DND-41 (cell line): ENCODE measurements at regions not wholly inside any gene's neighbourhood (a gene's known extent, or its start where the extent isn't known, plus 50 kb on each side); places are given as distances from the start of the nearest gene placed in this dataset.

Experiments
- ATAC-seq: fragments of 200-7000 bp; cut with Tn5 transposase; 3 replicates; pipeline ENCODE4 v1.9.1; 2021; ENCODE audit warnings: low read depth; ENCODE audit not compliant: insufficient read depth
- DNase-seq: peaks from one replicate; pipeline ENCODE4 v3.0.0-alpha.2; 2020
- H2AFZ ChIP-seq: 2 replicates; pipeline ENCODE4 v1.6.0; 2012; ENCODE audit warnings: low read depth, low read length
- H3K27ac ChIP-seq: 2 replicates; pipeline ENCODE4 v1.5.1; 2012; ENCODE audit warnings: low read length, inconsistent platforms
- H3K27me3 ChIP-seq: fragments of 200-600 bp; sonication (generic); 2 replicates; pipeline ENCODE4 v1.6.0; 2012; ENCODE audit warnings: low read length, mild to moderate bottlenecking, inconsistent platforms; ENCODE audit not compliant: insufficient read depth, poor library complexity
- H3K36me3 ChIP-seq: 2 replicates; pipeline ENCODE4 v1.5.1; 2012; ENCODE audit warnings: low read length, inconsistent platforms; ENCODE audit not compliant: insufficient read depth
- H3K4me1 ChIP-seq: 2 replicates; pipeline ENCODE4 v1.5.1; 2012; ENCODE audit warnings: mild to moderate bottlenecking, low read length; ENCODE audit not compliant: insufficient read depth
- H3K4me2 ChIP-seq: 2 replicates; pipeline ENCODE4 v1.6.0; 2012; ENCODE audit warnings: mild to moderate bottlenecking, moderate library complexity, low read length, inconsistent platforms; ENCODE audit not compliant: insufficient read depth
- H3K4me3 ChIP-seq, 2 experiments: fragments of 200-600 bp in 1 of 2; shearing (Covaris generic) in 1 of 2; 2 replicates each; pipeline ENCODE4 v1.5.1; 2012 to 2016; ENCODE audit warnings: inconsistent platforms in 2 of 2, low read length in 2 of 2, mild to moderate bottlenecking in 2 of 2, low read depth in 1 of 2, moderate library complexity in 1 of 2
- H3K79me2 ChIP-seq: 2 replicates; pipeline ENCODE4 v1.6.0; 2012; ENCODE audit warnings: low read length, inconsistent platforms; ENCODE audit not compliant: insufficient read depth
- H3K9ac ChIP-seq: 2 replicates; pipeline ENCODE4 v1.6.0; 2012; ENCODE audit warnings: low read depth, mild to moderate bottlenecking, inconsistent platforms, low read length, moderate library complexity
- H3K9me3 ChIP-seq: 2 replicates; pipeline ENCODE4 v1.5.1; 2012; ENCODE audit warnings: low read length, moderate library complexity, mild to moderate bottlenecking, inconsistent platforms; ENCODE audit not compliant: insufficient read depth, severe bottlenecking
- H4K20me1 ChIP-seq: 2 replicates; pipeline ENCODE4 v1.6.0; 2012; ENCODE audit warnings: low read length; ENCODE audit not compliant: insufficient read depth
- EZH2 ChIP-seq: IDR thresholded peaks from 3 replicates; pipeline ENCODE4 v1.6.1; 2012; ENCODE audit warnings: borderline replicate concordance, low read depth, mild to moderate bottlenecking, moderate library complexity, low read length, inconsistent platforms; ENCODE audit not compliant: severe bottlenecking
- TF ChIP-seq, protein P1 (sequence below): IDR thresholded peaks from 2 replicates; pipeline ENCODE4 v1.5.1; 2012; ENCODE audit warnings: borderline replicate concordance, low read length, moderate library complexity, mild to moderate bottlenecking; ENCODE audit not compliant: poor library complexity, severe bottlenecking; ENCODE audit errors: extremely low read depth

DNA sequence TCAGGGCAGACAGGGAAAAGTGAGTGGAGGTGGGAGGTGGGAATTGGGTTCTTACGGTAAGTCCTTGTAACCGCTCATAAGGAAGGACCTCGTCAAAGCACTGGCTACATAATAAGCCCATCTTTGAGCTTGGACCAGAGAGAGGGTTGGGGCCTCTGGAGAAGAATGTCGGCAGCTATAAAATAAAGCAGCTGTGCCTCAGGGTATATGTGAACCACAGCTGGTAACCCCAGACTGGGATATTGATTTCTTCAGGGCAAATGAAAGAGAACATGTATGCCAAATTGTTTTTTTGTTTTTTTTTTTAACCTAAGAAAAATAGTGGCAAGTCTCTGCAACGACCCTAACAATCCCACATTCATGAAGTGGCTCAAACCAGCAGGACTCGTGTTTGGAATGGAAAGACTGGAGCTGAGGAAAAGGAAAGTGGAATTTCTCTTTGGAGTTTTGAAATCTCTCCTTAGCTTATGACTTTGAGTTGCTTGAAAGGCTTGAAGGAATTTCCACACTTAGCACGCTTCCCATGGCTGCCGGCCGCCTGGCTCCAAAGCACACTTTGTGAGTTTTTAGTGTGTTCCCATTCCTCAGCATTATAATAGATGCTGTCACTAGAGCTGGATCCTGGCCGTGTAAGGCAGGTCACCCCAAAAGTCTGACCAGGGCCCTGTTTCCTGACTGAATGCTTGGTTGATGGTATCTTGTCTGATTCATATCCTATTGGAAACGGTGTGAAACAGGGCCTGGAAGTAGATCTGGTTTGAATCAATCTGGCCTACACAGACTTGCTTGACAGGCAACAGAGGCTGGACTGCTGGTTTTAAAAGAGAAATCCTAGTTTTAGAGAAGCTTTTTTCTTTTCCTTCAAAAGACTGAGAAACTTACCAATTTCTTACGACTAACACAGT lies 244.7 kb downstream of the MSRB3 start:
- Histone ChIP-seq H3K4me3 (no peak overlapping the region), H3K27me3 (no peaks in the 10 kb centered on the region), H3K9me3 (no peaks in the 10 kb centered on the region), H3K27ac (no peak overlapping the region), H3K4me1 (no peaks in the 10 kb centered on the region), H3K4me2 (no peak overlapping the region), H2AFZ (no peak overlapping the region), H3K79me2 (no peaks in the 10 kb centered on the region), H3K36me3 (no peaks in the 10 kb centered on the region), H4K20me1 (no peaks in the 10 kb centered on the region), H3K9ac (no peak overlapping the region)
- TF ChIP-seq EZH2, result no peak
- TF ChIP-seq, protein P1, sequence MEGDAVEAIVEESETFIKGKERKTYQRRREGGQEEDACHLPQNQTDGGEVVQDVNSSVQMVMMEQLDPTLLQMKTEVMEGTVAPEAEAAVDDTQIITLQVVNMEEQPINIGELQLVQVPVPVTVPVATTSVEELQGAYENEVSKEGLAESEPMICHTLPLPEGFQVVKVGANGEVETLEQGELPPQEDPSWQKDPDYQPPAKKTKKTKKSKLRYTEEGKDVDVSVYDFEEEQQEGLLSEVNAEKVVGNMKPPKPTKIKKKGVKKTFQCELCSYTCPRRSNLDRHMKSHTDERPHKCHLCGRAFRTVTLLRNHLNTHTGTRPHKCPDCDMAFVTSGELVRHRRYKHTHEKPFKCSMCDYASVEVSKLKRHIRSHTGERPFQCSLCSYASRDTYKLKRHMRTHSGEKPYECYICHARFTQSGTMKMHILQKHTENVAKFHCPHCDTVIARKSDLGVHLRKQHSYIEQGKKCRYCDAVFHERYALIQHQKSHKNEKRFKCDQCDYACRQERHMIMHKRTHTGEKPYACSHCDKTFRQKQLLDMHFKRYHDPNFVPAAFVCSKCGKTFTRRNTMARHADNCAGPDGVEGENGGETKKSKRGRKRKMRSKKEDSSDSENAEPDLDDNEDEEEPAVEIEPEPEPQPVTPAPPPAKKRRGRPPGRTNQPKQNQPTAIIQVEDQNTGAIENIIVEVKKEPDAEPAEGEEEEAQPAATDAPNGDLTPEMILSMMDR, result no peak
- no peak for DNase-seq
- ATAC-seq, result no peak

DNA sequence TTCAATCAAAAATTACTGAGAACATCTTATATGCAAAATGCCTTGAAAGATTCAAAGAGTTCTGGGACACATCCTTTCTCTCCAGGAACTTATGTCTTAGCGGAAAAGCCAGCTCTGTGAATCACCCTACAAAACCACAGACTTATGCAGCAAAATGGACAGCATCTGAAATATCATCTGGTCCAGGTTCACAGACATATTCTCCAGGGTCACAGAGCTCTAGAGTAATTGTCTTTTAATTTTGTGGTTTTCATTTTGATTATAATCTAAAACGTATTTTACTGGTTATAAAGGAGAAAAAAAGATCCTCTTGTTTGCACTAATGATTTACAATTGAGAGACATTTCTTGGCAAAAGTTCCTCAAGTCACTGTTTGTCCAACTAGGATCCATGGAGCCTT lies 246.2 kb downstream of the MSRB3 start:
- DNase-seq (no peak), ATAC-seq (no peak)
- Histone ChIP-seq H3K36me3 (no peaks in the 10 kb centered on the region), H3K27me3 (no peaks in the 10 kb centered on the region), H3K27ac (no peak overlapping the region), H3K79me2 (no peaks in the 10 kb centered on the region), H3K4me1 (no peaks in the 10 kb centered on the region), H3K9ac (no peak overlapping the region), H2AFZ (no peak overlapping the region), H4K20me1 (no peaks in the 10 kb centered on the region), H3K4me3 (no peak overlapping the region), H3K4me2 (no peak overlapping the region), H3K9me3 (no peaks in the 10 kb centered on the region)
- TF ChIP-seq EZH2, result no peak
- TF ChIP-seq, protein P1, result no peak

DNA sequence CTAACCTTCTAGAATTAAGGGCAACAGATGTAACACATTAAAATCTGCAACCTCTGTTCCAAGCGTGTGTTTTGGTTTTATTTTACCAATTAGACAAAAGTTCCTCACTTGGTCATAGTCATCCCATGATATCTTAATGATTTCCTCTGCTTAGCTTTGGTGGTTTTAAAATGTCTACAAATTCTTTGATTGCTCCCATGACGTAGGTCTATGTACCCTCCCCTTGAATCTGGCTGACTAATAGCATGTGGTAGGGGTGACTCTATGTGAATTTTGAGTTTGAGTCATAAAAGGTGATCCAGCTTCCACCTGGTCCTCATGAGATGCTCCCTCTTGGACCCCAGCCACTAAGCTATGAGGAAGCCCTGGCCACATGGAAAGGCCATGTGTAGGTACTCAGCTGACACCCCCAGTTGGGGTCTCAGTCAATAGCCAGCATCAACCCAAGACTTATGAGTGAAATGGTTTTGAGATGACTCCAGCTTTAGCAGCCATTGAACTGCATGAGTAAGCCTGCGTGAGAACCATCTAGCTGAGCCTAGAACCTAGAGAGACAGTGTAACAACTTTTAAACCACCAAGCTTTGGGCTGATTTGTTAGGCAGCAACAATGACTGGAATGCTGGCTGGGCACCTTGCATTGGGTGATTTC lies 247.1 kb downstream of the MSRB3 start:
- Histone ChIP-seq H3K9me3 (no peaks in the 10 kb centered on the region), H3K27ac (no peak overlapping the region), H4K20me1 (no peaks in the 10 kb centered on the region), H3K36me3 (no peaks in the 10 kb centered on the region), H3K4me3 (no peak overlapping the region), H3K4me2 (no peak overlapping the region), H3K9ac (no peak overlapping the region), H3K27me3 (no peaks in the 10 kb centered on the region), H2AFZ (no peak overlapping the region), H3K4me1 (no peaks in the 10 kb centered on the region), H3K79me2 (no peaks in the 10 kb centered on the region)
- no peak for ATAC-seq
- DNase-seq, result no peak
- TF ChIP-seq EZH2, result no peak
- TF ChIP-seq, protein P1, result no peak
